HepG2 (cell line): ENCODE measurements at regions not wholly inside any gene's neighbourhood (a gene's known extent, or its start where the extent isn't known, plus 50 kb on each side); places are given as distances from the start of the nearest gene placed in this dataset.

Source experiments
- HOXA5 ChIP-seq: sonication (generic); formaldehyde crosslinking; IDR thresholded peaks from 2 replicates; pipeline ENCODE4 v1.4.0; 2020; ENCODE audit warnings: missing genetic modification reagents
- MXI1 ChIP-seq: IDR thresholded peaks from 3 replicates; pipeline ENCODE4 v1.6.1; 2012; ENCODE audit warnings: low read depth, low read length, inconsistent platforms, borderline replicate concordance
- SOX6 ChIP-seq, 2 experiments: fragments of 450-650 bp in 1 of 2; sonication (generic) in 1 of 2; formaldehyde crosslinking in 1 of 2; IDR thresholded peaks; 2 replicates each; pipeline versions ENCODE4 v1.4.0 to v1.6.1; 2017 to 2020; ENCODE audit warnings: antibody characterized with exemption in 1 of 2, mild to moderate bottlenecking in 1 of 2, missing genetic modification reagents in 1 of 2
- ZZZ3 ChIP-seq: sonication (generic); formaldehyde crosslinking; IDR thresholded peaks from 2 replicates; pipeline ENCODE4 v1.4.0; 2020; ENCODE audit warnings: missing genetic modification reagents, mild to moderate bottlenecking, borderline replicate concordance
- TF ChIP-seq, protein P1 (sequence below): IDR thresholded peaks from 2 replicates; pipeline ENCODE4 v1.6.1; 2012; ENCODE audit warnings: inconsistent platforms
- TF ChIP-seq, protein P2 (sequence below): sonication (generic); formaldehyde crosslinking; IDR thresholded peaks from 2 replicates; pipeline ENCODE4 v1.4.0; 2020; ENCODE audit warnings: missing genetic modification reagents, low read depth, mild to moderate bottlenecking, borderline replicate concordance

DNA sequence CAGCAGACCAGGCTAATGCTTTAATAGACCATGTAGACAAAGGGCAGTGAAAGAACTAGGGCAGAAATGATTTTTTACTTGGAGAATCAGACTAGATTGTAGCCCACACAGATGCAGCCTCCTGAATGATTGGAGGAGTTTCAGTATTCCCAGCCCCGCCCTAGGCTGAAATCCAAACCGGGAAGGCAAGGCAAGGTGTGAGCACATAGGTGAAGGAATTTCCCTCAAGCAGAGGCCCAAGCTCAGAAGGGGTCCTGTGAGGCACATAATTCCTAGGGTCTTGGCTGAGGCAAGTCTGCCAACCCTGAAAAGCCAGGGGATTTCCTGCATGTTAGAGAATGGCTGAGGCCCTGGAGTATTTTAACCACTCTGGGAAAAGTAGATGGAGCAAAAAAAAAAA, 56.4 kb upstream of the PAK3 start:
- TF ChIP-seq MXI1 (no peak), HOXA5 (no peak), ZZZ3 (CRISPR knock-in tag) (no peak), SOX6 (IDR thresholded peaks at IDR 0.05) (no peak), SOX6 (CRISPR knock-in tag; IDR thresholded peaks at IDR 0.05) (no peak)
- TF ChIP-seq, protein P1, sequence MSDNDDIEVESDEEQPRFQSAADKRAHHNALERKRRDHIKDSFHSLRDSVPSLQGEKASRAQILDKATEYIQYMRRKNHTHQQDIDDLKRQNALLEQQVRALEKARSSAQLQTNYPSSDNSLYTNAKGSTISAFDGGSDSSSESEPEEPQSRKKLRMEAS: no peak
- TF ChIP-seq, protein P2, sequence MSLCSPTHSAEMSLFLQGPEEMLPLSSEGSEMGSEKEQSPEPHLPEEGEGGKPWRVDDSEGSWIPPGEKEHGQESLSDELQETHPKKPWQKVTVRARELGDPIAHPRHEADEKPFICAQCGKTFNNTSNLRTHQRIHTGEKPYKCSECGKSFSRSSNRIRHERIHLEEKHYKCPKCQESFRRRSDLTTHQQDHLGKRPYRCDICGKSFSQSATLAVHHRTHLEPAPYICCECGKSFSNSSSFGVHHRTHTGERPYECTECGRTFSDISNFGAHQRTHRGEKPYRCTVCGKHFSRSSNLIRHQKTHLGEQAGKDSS (CRISPR knock-in tag): no peak
